HG02852 (cell line): ENCODE measurements at regions not wholly inside any gene's neighbourhood (a gene's known extent, or its start where the extent isn't known, plus 50 kb on each side); places are given as distances from the start of the nearest gene placed in this dataset.
"Not testable (repeated sequence)": the region's sequence is repeated elsewhere in the genome, so short reads cannot be mapped to it uniquely, and the experiment has no call there.

Experiments used
- ATAC-seq: cut with Tn5 transposase; IDR thresholded peaks from one replicate; pipeline ENCODE4 v1.9.1; 2021; ENCODE audit warnings: mild to moderate bottlenecking, moderate library complexity; ENCODE audit not compliant: unreplicated experiment

DNA sequence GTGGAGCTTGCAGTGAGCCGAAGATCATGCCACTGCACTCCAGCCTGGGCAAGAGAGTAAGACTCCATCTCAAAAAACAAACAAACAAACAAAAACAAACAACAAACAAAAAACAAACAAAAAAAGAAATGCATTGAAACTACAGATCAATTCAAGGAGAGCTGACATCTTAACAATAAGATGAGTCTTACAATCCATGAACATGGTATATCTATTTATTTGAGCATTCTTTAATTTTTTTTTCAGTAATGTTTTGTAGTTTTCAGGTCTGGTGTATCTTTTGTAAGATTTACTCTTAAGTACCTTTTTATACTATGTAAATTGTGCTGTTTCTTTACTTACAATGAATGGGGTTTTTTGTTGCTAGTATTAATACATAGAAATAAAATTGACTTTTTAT lies 140.1 kb upstream of the DAPK1 start:
- ATAC-seq, result no peak

DNA sequence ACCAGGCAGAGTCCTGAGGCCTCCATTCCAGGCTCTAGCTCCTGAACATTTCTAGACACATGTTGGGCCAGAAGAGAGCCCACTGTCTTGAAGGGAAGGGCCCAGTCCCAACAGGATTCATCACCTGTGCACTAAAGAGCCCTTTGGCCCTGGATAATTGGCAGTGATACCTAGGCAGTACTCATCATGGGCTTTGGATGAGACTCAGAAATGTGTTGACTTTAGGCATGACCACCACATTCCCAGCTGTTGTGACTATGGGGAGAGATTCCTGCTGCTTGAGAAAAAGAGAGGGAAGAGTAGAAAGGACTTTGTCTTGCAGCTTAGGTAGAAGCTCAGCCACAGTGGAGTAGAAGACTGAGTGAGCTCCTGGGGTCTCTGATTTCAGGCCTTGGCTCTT lies 138.4 kb upstream of the DAPK1 start:
- no peak for ATAC-seq

- no peak for ATAC-seq
Observed at GRCh38 chr9:87359958-87360601, 137.6 kb upstream of the DAPK1 start.

GRCh38 chr9:87370049-87370685 lies 127.5 kb upstream of the DAPK1 start:
- no peak for ATAC-seq

- ATAC-seq, result no peak
Observed at GRCh38 chr9:87371795-87372355, 125.8 kb upstream of the DAPK1 start.

- no peak for ATAC-seq
Observed at GRCh38 chr9:87372356-87372851, 125.3 kb upstream of the DAPK1 start.

- ATAC-seq, result peak; percentile 94
Observed at GRCh38 chr9:87374023-87374919, 123.4 kb upstream of the DAPK1 start.

- ATAC-seq, result no peak
Observed at GRCh38 chr9:87375397-87376073, 122.1 kb upstream of the DAPK1 start.

GRCh38 chr9:87378676-87379075 lies 119.0 kb upstream of the DAPK1 start:
- no peak for ATAC-seq

GRCh38 chr9:87379300-87379699 lies 118.4 kb upstream of the DAPK1 start:
- no peak for ATAC-seq

DNA sequence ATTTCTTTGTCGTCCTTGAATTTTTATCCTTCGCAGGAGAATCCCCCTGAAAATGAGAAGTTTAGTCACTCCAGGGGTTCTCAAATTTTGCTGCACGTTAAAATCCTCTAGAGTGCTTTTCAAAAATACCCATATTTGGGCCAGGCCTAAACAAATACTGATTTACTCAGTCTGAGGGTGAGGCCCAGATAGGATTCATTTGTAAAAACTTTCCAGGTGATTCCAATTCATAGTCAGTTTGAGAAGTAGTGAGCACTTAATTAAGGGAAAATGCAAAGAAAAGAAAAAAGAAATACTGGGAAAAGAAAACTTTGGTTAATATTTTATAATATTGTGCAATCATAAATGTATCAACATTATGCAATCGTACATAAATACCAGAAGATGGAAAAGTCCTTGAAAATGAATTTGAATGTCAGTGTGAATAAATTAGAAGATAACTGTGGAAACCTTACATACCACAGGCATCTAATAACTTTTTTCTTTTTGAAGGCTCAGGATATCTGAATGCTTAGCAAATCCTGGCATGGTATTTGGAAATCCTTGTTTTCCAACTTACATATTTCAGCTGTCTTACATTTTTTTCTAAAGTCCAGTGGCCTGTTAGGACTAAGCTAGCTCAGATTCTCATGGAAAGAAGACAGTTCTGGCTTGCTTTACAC lies 116.5 kb upstream of the DAPK1 start:
- ATAC-seq, result no peak

DNA sequence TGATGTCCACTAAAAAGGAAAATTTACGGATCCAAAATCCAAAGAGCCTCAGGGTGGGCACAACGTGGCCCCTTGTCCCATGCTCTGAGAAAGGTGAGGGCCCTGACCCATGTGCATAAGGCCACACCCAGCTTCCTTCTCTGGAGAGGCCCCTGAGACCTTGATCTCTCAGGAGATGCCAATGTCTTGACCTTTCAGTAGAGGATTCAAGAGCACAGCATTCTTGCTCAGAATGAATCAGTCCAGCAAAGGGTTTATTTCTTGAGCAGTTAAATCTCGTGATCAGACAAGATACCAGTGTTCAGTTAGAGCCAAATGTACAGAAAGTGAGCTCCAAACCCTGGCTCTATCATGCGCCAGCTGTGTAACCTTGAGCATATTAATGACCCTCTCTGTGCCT lies 115.9 kb upstream of the DAPK1 start:
- ATAC-seq, result no peak

DNA sequence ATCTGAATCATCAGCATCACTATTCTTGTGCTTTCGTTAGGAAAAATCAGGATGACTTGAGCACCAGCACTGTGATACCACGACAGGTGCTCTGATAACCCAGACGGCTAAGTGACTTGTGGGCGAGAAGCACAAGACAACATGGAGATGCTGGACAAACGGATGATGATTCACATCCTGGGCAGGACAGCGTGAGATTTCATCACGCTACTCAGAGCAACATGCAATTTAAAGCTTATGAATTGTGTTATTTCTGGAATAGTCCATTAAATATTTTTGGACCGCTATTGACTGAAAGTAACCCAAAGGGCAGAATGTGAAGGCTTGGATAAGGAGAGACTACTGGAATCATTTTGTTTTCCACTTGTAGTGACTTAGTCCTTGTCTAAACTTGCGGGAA lies 114.8 kb upstream of the DAPK1 start:
- no peak for ATAC-seq

GRCh38 chr9:87383344-87384150 lies 114.1 kb upstream of the DAPK1 start:
- no peak for ATAC-seq

- ATAC-seq, result no peak
Observed at GRCh38 chr9:87386490-87387025, 111.1 kb upstream of the DAPK1 start.

- ATAC-seq, result no peak
Observed at GRCh38 chr9:87387351-87388011, 110.2 kb upstream of the DAPK1 start.

DNA sequence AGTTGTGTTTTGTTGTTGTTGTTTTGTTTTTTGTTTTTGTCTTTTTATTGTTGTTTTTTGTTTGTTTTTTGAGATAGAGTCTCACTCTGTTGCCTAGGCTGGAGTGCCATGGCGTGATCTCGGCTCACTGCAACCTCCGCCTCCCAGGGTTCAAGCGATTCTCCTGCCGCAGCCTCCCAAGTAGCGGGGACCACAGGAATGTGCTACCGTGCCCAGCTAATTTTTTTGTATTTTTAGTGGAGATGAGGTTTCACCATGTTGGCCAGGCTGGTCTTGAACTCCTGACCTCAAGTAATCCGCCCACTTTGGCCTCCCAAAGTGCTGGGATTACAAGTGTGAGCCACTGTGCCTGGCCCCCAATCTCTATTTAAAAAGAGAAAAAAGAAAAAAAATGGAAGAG lies 109.0 kb upstream of the DAPK1 start:
- not testable (repeated sequence) for ATAC-seq

DNA sequence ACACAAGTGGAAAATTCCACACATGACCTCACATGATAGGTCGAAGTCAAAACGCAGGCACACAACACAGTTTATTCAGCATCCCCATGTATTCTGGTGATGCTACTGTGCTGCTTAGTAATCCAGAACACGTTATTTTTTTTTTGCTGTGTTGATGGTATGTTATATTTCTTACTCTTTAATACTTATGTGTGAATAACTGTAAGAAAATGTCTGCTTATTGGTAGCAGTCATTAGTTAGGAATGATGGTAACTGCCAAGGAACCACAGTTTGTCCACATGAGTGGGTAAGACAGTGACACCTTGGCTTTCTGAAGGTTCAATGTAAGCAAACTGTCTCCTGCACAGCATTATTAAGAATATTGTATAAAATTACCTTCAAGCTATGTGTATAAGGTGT lies 107.7 kb upstream of the DAPK1 start:
- ATAC-seq, result no peak

DNA sequence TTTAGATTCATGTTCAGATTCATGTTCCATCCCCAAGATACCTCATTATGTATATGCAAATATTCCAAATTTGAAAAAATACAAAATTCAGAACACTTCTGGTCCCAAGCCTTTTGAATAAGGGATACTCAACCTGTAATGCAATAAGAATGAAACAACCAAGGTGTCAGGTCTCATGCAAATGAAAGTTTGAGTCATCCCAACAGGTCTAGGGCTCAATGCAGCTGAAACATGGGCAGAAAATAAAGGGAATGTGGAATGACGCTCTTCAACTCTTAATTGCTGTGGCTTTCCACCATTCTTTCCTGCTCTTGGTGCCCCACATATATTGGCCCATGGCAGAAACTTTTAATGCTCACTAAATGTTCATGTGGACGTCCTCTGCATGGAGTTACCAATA lies 107.3 kb upstream of the DAPK1 start:
- no peak for ATAC-seq
